OCI-LY3 (cell line): ENCODE measurements at regions not wholly inside any gene's neighbourhood (a gene's known extent, or its start where the extent isn't known, plus 50 kb on each side); places are given as distances from the start of the nearest gene placed in this dataset.

Experiments used
- H2AFZ ChIP-seq: fragments of 200-600, 300-600 bp; shearing (Covaris generic); 2 replicates; pipeline ENCODE4 v1.6.0; 2014; ENCODE audit warnings: antibody characterized with exemption, low read depth, low read length
- H3K27ac ChIP-seq: fragments of 200-600, 300-600 bp; sonication (generic); 2 replicates; pipeline ENCODE4 v1.5.1; 2014; ENCODE audit warnings: mild to moderate bottlenecking, low read length, moderate library complexity, mixed read lengths
- H3K27me3 ChIP-seq: fragments of 200-600, 300-600 bp; sonication (generic); 2 replicates; pipeline ENCODE4 v1.6.1; 2014; ENCODE audit warnings: low read depth, low read length, mixed read lengths
- H3K36me3 ChIP-seq: fragments of 200-600, 300-600 bp; sonication (generic); replicated peaks from 2 replicates; pipeline ENCODE3; 2014; ENCODE audit warnings: low read depth, low read length, mixed read lengths
- H3K4me1 ChIP-seq: fragments of 300-600, 200-600 bp; sonication (generic); 2 replicates; pipeline ENCODE4 v1.6.1; 2014; ENCODE audit warnings: low read length, mixed read lengths
- H3K4me2 ChIP-seq: fragments of 200-600, 300-600 bp; sonication (generic); 2 replicates; pipeline ENCODE4 v1.6.1; 2014; ENCODE audit warnings: low read length, mixed read lengths
- H3K4me3 ChIP-seq: fragments of 300-600, 200-600 bp; sonication (generic); 2 replicates; pipeline ENCODE4 v1.5.1; 2014; ENCODE audit warnings: antibody characterized with exemption, mild to moderate bottlenecking, low read length, moderate library complexity
- H3K79me2 ChIP-seq: fragments of 300-600, 200-600 bp; shearing (Covaris generic); 2 replicates; pipeline ENCODE4 v1.6.1; 2014; ENCODE audit warnings: mild to moderate bottlenecking, low read length, mixed read lengths
- H3K9ac ChIP-seq: fragments of 300-600, 200-600 bp; shearing (Covaris generic); 2 replicates; pipeline ENCODE4 v1.6.0; 2014; ENCODE audit warnings: mild to moderate bottlenecking, low read length, moderate library complexity
- H3K9me3 ChIP-seq: fragments of 200-600, 300-600 bp; shearing (Covaris generic); 2 replicates; pipeline ENCODE4 v1.6.1; 2014; ENCODE audit warnings: low read length, mixed read lengths; ENCODE audit not compliant: insufficient read depth
- H4K20me1 ChIP-seq: fragments of 200-600, 300-600 bp; sonication (generic); 2 replicates; pipeline ENCODE4 v1.6.1; 2016; ENCODE audit warnings: low read length, mixed read lengths; ENCODE audit not compliant: insufficient read depth
- CTCF ChIP-seq: fragments of 200-600, 300-600 bp; sonication (generic); IDR thresholded peaks from 2 replicates; pipeline ENCODE4 v1.5.1; 2014; ENCODE audit warnings: antibody characterized with exemption, low read length, low read depth
- EZH2phosphoT487 ChIP-seq: fragments of 200-600 bp; shearing (Covaris generic); IDR thresholded peaks from 2 replicates; pipeline ENCODE4 v1.6.1; 2018; ENCODE audit warnings: antibody characterized with exemption, mixed run types, low read depth

DNA sequence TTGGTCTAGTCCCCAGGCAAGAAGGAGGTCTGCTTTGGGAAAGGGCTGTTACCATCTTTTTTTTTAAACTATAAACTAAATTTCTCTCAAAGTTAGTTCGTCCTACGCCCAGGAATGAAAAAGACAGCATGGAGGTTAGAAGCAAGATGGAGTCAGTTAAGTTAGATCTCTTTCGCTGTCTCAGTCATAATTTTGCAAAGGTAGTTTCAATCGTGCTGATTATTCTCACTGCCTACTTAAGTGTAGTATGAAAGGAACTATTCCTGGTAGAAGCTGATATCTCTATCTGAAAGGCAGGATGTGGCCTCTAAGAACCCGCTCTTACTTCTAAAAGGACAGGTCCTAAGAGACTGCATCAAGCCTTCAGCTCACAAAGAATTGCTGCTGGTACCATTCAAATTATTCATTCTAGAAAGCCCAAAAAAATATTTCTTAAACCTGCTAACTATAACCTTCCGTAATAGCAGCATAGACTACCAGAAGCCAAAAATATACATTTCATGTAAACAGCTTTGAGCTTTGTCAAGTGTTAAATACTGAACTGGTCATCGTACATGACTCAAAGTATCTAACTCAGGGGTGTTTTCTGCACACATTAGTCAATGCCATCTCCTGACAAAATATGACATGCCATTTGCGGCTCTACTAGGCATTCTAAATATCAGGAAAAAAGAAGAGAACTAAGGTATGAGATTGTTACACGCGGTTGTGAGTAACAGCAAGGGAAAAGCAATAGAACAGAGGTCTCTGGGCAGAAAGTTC is 96.0 kb upstream of the CCDC80 start:
- no peak overlapping the region for H3K27ac ChIP-seq
- 0 out of 2 replicates have a peak overlapping the region, but pooled peaks have one; percentile 35 for H3K4me2 ChIP-seq
- no peaks in the 10 kb centered on the region for H3K9me3 ChIP-seq
- no peak overlapping the region for H3K9ac ChIP-seq
- H3K27me3 ChIP-seq: no peaks in the 10 kb centered on the region
- H4K20me1 ChIP-seq: no peaks in the 10 kb centered on the region
- no peaks in the 10 kb centered on the region for H3K36me3 ChIP-seq
- no peaks in the 10 kb centered on the region for H3K79me2 ChIP-seq
- peaks cover 61% of the 10 kb centered on the region for H3K4me1 ChIP-seq
- no peak overlapping the region for H2AFZ ChIP-seq
- no peak for TF ChIP-seq CTCF
- no peak for TF ChIP-seq EZH2phosphoT487
- H3K4me3 ChIP-seq: no peak overlapping the region

- no peaks in the 10 kb centered on the region for H3K27me3 ChIP-seq
- H3K9ac ChIP-seq: no peak overlapping the region
- no peak overlapping the region for H2AFZ ChIP-seq
- no peak overlapping the region for H3K27ac ChIP-seq
- TF ChIP-seq EZH2phosphoT487 (no peak), CTCF (no peak)
- peaks cover 56% of the 10 kb centered on the region for H3K4me1 ChIP-seq
- no peaks in the 10 kb centered on the region for H3K9me3 ChIP-seq
- no peaks in the 10 kb centered on the region for H3K79me2 ChIP-seq
- no peaks in the 10 kb centered on the region for H4K20me1 ChIP-seq
- H3K4me2 ChIP-seq: peak overlapping the region; percentile 83; the same call in 1 of the 2 replicates
- H3K36me3 ChIP-seq: no peaks in the 10 kb centered on the region
- H3K4me3 ChIP-seq: no peak overlapping the region
These were observed 95.4 kb upstream of the CCDC80 start for GRCh38 chr3:112736386-112736785.

DNA sequence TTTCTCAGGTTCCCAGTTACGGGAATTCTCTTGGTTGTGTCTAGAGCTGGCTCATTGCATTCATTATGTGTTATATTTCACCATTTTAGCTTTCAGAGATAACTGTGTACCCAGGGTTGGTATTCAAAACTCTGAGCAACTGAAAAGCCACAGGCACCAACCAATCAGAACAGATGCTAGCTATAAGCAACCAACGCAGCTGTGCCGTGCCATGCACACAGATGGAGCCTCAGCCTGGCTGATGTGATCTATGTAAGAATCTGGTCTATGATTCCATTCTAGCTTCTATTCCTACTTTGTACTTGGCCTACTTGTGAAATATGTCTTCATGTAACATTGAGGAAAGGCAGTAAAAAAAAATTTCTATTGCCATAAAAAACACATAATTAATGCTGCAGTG is 95.0 kb upstream of the CCDC80 start:
- Histone ChIP-seq H4K20me1 (no peaks in the 10 kb centered on the region), H3K9me3 (no peaks in the 10 kb centered on the region), H3K4me2 (peak overlapping the region; percentile 83), H3K4me1 (peaks cover 56% of the 10 kb centered on the region), H3K27me3 (no peaks in the 10 kb centered on the region), H2AFZ (no peak overlapping the region), H3K36me3 (no peaks in the 10 kb centered on the region), H3K9ac (peak overlapping the region; percentile 41), H3K27ac (no peak overlapping the region), H3K79me2 (no peaks in the 10 kb centered on the region), H3K4me3 (peak overlapping the region; percentile 46)
- TF ChIP-seq CTCF (0 out of 2 replicates have a peak, but pooled peaks have one; percentile 16), EZH2phosphoT487 (no peak)

GRCh38 chr3:112734736-112735350 is 93.9 kb upstream of the CCDC80 start:
- Histone ChIP-seq H3K9me3 (no peaks in the 10 kb centered on the region), H3K27ac (no peak overlapping the region), H3K9ac (peak overlapping the region; percentile 46), H3K27me3 (no peaks in the 10 kb centered on the region), H2AFZ (peak overlapping the region; percentile 75), H3K4me2 (peak overlapping the region; percentile 83), H3K36me3 (no peaks in the 10 kb centered on the region), H3K79me2 (no peaks in the 10 kb centered on the region), H3K4me1 (peaks cover 55% of the 10 kb centered on the region), H4K20me1 (no peaks in the 10 kb centered on the region), H3K4me3 (peak overlapping the region; percentile 55)
- TF ChIP-seq EZH2phosphoT487 (no peak), CTCF (peak; percentile 90)
